Activated CD4-positive, alpha-beta T cell treated with anti-CD3 and anti-CD28 coated beads, Interleukin-2, amount 10 ng/mL, durations not matched to agents 7 days and 5 days (primary cell): ENCODE measurements at regions not wholly inside any gene's neighbourhood (a gene's known extent, or its start where the extent isn't known, plus 50 kb on each side); places are given as distances from the start of the nearest gene placed in this dataset.

Experiments
- CTCF ChIA-PET: fragments of 350-600 bp; sonication (Branson Sonifier 250); formaldehyde crosslinking; loops from one replicate; lab custom pipeline; 2021; ENCODE audit warnings: antibody characterized with exemption; lab: Charles Lee
- POLR2A ChIA-PET: fragments of 350-600 bp; sonication (Branson Sonifier 250); formaldehyde crosslinking; loops from one replicate; lab custom pipeline; 2021; ENCODE audit warnings: antibody characterized with exemption; lab: Charles Lee
- DNase-seq: peaks from one replicate; pipeline ENCODE4 v3.0.0-alpha.2; 2020
- H3K27ac Mint-ChIP-seq: one replicate; pipeline ENCODE4 v1.8.0; 2021; ENCODE audit warnings: mild to moderate bottlenecking, moderate library complexity, mixed read lengths
- H3K27me3 Mint-ChIP-seq: one replicate; pipeline ENCODE4 v1.8.0; 2021; ENCODE audit warnings: mixed read lengths
- H3K36me3 Mint-ChIP-seq: one replicate; pipeline ENCODE4 v1.8.0; 2021; ENCODE audit warnings: low read depth, mixed read lengths
- H3K4me1 Mint-ChIP-seq: one replicate; pipeline ENCODE4 v1.8.0; 2021; ENCODE audit warnings: mixed read lengths
- H3K4me3 Mint-ChIP-seq: one replicate; pipeline ENCODE4 v1.8.0; 2021; ENCODE audit warnings: mild to moderate bottlenecking, moderate library complexity, mixed read lengths
- H3K9me3 Mint-ChIP-seq: one replicate; pipeline ENCODE4 v1.8.0; 2021; ENCODE audit warnings: mixed read lengths

- peaks cover 8% of the 10 kb centered on the region for H3K9me3 Mint-ChIP-seq
- peaks cover 2% of the 10 kb centered on the region for H3K36me3 Mint-ChIP-seq
- H3K4me1 Mint-ChIP-seq, result peaks cover 11% of the 10 kb centered on the region
- ChIA-PET CTCF (no interaction called here), POLR2A (interaction anchor here (0.6 kb wide), 1 partner anchor 82 kb away, joined by 3 read pairs; no protein-coding TSS in a partner anchor)
- H3K4me3 Mint-ChIP-seq, result no peak overlapping the region
- H3K27ac Mint-ChIP-seq, result peak overlapping the region; percentile 21
- DNase-seq, result no peak
- H3K27me3 Mint-ChIP-seq, result no peaks in the 10 kb centered on the region
These were observed 152.4 kb upstream of the PWP1 start for GRCh38 chr12:107533218-107533617.

- Mint-ChIP-seq H3K27ac (no peak overlapping the region), H3K9me3 (peaks cover 8% of the 10 kb centered on the region), H3K4me1 (peaks cover 17% of the 10 kb centered on the region), H3K4me3 (no peak overlapping the region), H3K27me3 (no peaks in the 10 kb centered on the region), H3K36me3 (peaks cover 4% of the 10 kb centered on the region)
- DNase-seq, result no peak
- ChIA-PET POLR2A (no interaction called here), CTCF (no interaction called here)
These were observed 149.0 kb upstream of the PWP1 start for GRCh38 chr12:107536613-107537012.

- no peak for DNase-seq
- ChIA-PET POLR2A (no interaction called here), CTCF (no interaction called here)
- peaks cover 4% of the 10 kb centered on the region for H3K36me3 Mint-ChIP-seq
- peaks cover 5% of the 10 kb centered on the region for H3K9me3 Mint-ChIP-seq
- H3K27me3 Mint-ChIP-seq, result no peaks in the 10 kb centered on the region
- no peak overlapping the region for H3K27ac Mint-ChIP-seq
- peaks cover 15% of the 10 kb centered on the region for H3K4me1 Mint-ChIP-seq
- no peak overlapping the region for H3K4me3 Mint-ChIP-seq
These were observed 148.0 kb upstream of the PWP1 start for GRCh38 chr12:107537464-107538119.

GRCh38 chr12:107539196-107539939, 146.2 kb upstream of the PWP1 start:
- ChIA-PET POLR2A (no interaction called here), CTCF (interaction anchor here (1.1 to 1.2 kb wide), 2 partner anchors 8 to 102 kb away, joined by 3 read pairs; no protein-coding TSS in a partner anchor)
- Mint-ChIP-seq H3K4me3 (no peak overlapping the region), H3K4me1 (peaks cover 6% of the 10 kb centered on the region), H3K36me3 (peaks cover 3% of the 10 kb centered on the region), H3K9me3 (peaks cover 3% of the 10 kb centered on the region), H3K27ac (no peak overlapping the region), H3K27me3 (no peaks in the 10 kb centered on the region)
- DNase-seq, result no peak

GRCh38 chr12:107541001-107541705, 144.4 kb upstream of the PWP1 start:
- DNase-seq, result no peak
- Mint-ChIP-seq H3K9me3 (no peaks in the 10 kb centered on the region), H3K4me3 (no peak overlapping the region), H3K27me3 (no peaks in the 10 kb centered on the region), H3K36me3 (peaks cover 7% of the 10 kb centered on the region), H3K4me1 (peaks cover 6% of the 10 kb centered on the region), H3K27ac (no peak overlapping the region)
- CTCF ChIA-PET, result interaction anchor here (0.7 kb wide), 1 partner anchor 14 kb away, joined by 3 read pairs; no protein-coding TSS in a partner anchor
- POLR2A ChIA-PET, result no interaction called here

GRCh38 chr12:107543416-107543815, 142.2 kb upstream of the PWP1 start:
- Mint-ChIP-seq H3K27ac (no peak overlapping the region), H3K4me1 (peaks cover 13% of the 10 kb centered on the region), H3K27me3 (no peaks in the 10 kb centered on the region), H3K9me3 (peaks cover 6% of the 10 kb centered on the region), H3K4me3 (no peak overlapping the region), H3K36me3 (peaks cover 19% of the 10 kb centered on the region)
- ChIA-PET POLR2A (no interaction called here), CTCF (no interaction called here)
- no peak for DNase-seq

- ChIA-PET POLR2A (no interaction called here), CTCF (no interaction called here)
- H3K9me3 Mint-ChIP-seq, result peaks cover 6% of the 10 kb centered on the region
- no peak overlapping the region for H3K4me3 Mint-ChIP-seq
- H3K27ac Mint-ChIP-seq, result no peak overlapping the region
- H3K36me3 Mint-ChIP-seq, result peaks cover 21% of the 10 kb centered on the region
- peaks cover 13% of the 10 kb centered on the region for H3K4me1 Mint-ChIP-seq
- no peak for DNase-seq
- no peaks in the 10 kb centered on the region for H3K27me3 Mint-ChIP-seq
These were observed 141.8 kb upstream of the PWP1 start for GRCh38 chr12:107543841-107544240.

- H3K27ac Mint-ChIP-seq, result no peak overlapping the region
- CTCF ChIA-PET, result interaction anchor here (0.7 to 1.5 kb wide), 2 partner anchors 14 to 63 kb away, joined by 3 to 4 read pairs; no protein-coding TSS in a partner anchor
These were observed 140.7 kb upstream of the PWP1 start for GRCh38 chr12:107544937-107545336.

GRCh38 chr12:107545737-107546353, 139.8 kb upstream of the PWP1 start:
- peaks cover 12% of the 10 kb centered on the region for H3K9me3 Mint-ChIP-seq
- peaks cover 25% of the 10 kb centered on the region for H3K36me3 Mint-ChIP-seq
- no peak overlapping the region for H3K27ac Mint-ChIP-seq
- POLR2A ChIA-PET, result no interaction called here
- H3K27me3 Mint-ChIP-seq, result no peaks in the 10 kb centered on the region
- no peak overlapping the region for H3K4me3 Mint-ChIP-seq
- H3K4me1 Mint-ChIP-seq, result peaks cover 12% of the 10 kb centered on the region
- DNase-seq, result no peak
- CTCF ChIA-PET, result interaction anchor here (1.5 kb wide), 1 partner anchor 13 kb away, joined by 4 read pairs; no protein-coding TSS in a partner anchor

More at GRCh38 chr12:107544937-107545336, 140.7 kb upstream of the PWP1 start:
- H3K27me3 Mint-ChIP-seq, result no peaks in the 10 kb centered on the region
- H3K9me3 Mint-ChIP-seq, result peaks cover 12% of the 10 kb centered on the region
- H3K4me3 Mint-ChIP-seq, result no peak overlapping the region
- H3K4me1 Mint-ChIP-seq, result peaks cover 13% of the 10 kb centered on the region
- no peak for DNase-seq
- POLR2A ChIA-PET, result no interaction called here
- H3K36me3 Mint-ChIP-seq, result peaks cover 25% of the 10 kb centered on the region

GRCh38 chr12:107547389-107547788, 138.2 kb upstream of the PWP1 start:
- no peaks in the 10 kb centered on the region for H3K27me3 Mint-ChIP-seq
- no peak for DNase-seq
- CTCF ChIA-PET, result interaction anchor here (1.1 kb wide), 1 partner anchor 8 kb away, joined by 3 read pairs; no protein-coding TSS in a partner anchor
- peaks cover 12% of the 10 kb centered on the region for H3K9me3 Mint-ChIP-seq
- H3K27ac Mint-ChIP-seq, result no peak overlapping the region
- H3K4me3 Mint-ChIP-seq, result no peak overlapping the region
- peaks cover 23% of the 10 kb centered on the region for H3K36me3 Mint-ChIP-seq
- POLR2A ChIA-PET, result no interaction called here
- H3K4me1 Mint-ChIP-seq, result peaks cover 7% of the 10 kb centered on the region

GRCh38 chr12:107549651-107550480, 135.7 kb upstream of the PWP1 start:
- no peaks in the 10 kb centered on the region for H3K27me3 Mint-ChIP-seq
- peaks cover 23% of the 10 kb centered on the region for H3K36me3 Mint-ChIP-seq
- no peak for DNase-seq
- H3K9me3 Mint-ChIP-seq, result peaks cover 12% of the 10 kb centered on the region
- CTCF ChIA-PET, result interaction anchor here (1.3 kb wide), 1 partner anchor 18 kb away, joined by 5 read pairs; no protein-coding TSS in a partner anchor
- no peak overlapping the region for H3K4me3 Mint-ChIP-seq
- H3K27ac Mint-ChIP-seq, result no peak overlapping the region
- POLR2A ChIA-PET, result no interaction called here
- H3K4me1 Mint-ChIP-seq, result peaks cover 7% of the 10 kb centered on the region
